LNCAP (cell line): ENCODE measurements at regions not wholly inside any gene's neighbourhood (a gene's known extent, or its start where the extent isn't known, plus 50 kb on each side); places are given as distances from the start of the nearest gene placed in this dataset.

Source experiments
- TF ChIP-seq, protein P1 (sequence below): fragments of 450-650 bp; IDR thresholded peaks from 2 replicates; pipeline ENCODE4 v1.5.1; 2017; ENCODE audit warnings: mild to moderate bottlenecking

DNA sequence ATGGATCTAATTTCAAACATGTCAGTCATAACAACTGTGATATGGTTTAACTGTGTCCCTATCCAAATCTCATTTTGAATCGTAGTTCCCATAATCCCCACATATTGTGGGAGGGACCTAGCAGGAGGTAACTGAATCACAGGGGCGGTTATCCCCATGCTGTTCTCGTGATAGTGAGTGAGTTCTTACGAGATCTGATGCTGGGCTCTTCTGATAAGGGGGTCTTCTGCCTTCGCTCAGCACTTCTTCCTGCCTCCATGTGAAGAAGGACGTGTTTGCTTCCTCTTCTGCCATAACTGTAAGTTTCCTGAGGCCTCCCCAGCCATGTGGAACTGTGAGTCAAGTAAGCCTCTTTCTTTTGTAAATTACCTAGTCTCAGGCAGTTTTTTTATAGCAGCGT, 138.0 kb upstream of the PCGF5 start:
- TF ChIP-seq, protein P1, sequence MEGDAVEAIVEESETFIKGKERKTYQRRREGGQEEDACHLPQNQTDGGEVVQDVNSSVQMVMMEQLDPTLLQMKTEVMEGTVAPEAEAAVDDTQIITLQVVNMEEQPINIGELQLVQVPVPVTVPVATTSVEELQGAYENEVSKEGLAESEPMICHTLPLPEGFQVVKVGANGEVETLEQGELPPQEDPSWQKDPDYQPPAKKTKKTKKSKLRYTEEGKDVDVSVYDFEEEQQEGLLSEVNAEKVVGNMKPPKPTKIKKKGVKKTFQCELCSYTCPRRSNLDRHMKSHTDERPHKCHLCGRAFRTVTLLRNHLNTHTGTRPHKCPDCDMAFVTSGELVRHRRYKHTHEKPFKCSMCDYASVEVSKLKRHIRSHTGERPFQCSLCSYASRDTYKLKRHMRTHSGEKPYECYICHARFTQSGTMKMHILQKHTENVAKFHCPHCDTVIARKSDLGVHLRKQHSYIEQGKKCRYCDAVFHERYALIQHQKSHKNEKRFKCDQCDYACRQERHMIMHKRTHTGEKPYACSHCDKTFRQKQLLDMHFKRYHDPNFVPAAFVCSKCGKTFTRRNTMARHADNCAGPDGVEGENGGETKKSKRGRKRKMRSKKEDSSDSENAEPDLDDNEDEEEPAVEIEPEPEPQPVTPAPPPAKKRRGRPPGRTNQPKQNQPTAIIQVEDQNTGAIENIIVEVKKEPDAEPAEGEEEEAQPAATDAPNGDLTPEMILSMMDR: no peak

DNA sequence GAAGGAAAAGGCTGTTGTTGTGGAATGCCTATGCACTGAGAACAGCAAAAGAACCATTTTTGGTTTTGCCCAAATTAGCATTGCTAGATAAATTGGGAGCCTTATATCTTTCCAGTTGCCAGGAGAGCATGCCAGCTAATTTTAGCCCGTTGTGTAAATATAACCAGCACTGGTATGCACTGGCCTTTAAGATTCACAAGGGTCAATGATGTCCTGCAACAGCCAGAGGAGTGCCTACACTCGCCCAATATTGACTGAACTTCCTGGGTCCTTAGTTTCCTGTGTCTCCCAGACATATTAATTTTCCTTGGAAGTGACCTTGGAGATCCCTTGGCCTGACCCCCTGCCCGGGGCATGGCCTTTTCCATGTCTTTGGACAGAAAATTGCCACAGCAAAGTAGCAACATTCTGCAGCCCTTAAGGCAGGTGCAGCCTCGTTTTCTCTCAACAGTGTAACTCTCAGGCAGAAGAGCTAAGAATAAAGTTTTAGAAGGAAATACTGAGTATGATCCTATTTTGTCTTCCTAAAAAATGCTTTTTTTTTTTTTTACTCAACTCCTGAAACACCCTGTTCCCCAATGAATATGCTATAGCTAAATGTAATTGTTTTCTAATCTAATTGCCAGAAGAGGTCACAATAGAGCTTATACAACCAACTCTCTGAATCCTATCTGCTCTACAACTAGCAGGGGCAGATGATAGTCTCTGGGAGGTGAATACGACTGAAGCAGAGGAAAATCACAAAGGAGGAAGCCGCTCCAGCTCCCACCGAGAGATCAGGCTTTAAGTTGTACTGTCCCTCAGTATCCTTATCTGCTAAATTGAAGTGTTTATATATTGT, 131.9 kb upstream of the PCGF5 start:
- TF ChIP-seq, protein P1: 0 out of 2 replicates have a peak, but pooled peaks have one; percentile 38

DNA sequence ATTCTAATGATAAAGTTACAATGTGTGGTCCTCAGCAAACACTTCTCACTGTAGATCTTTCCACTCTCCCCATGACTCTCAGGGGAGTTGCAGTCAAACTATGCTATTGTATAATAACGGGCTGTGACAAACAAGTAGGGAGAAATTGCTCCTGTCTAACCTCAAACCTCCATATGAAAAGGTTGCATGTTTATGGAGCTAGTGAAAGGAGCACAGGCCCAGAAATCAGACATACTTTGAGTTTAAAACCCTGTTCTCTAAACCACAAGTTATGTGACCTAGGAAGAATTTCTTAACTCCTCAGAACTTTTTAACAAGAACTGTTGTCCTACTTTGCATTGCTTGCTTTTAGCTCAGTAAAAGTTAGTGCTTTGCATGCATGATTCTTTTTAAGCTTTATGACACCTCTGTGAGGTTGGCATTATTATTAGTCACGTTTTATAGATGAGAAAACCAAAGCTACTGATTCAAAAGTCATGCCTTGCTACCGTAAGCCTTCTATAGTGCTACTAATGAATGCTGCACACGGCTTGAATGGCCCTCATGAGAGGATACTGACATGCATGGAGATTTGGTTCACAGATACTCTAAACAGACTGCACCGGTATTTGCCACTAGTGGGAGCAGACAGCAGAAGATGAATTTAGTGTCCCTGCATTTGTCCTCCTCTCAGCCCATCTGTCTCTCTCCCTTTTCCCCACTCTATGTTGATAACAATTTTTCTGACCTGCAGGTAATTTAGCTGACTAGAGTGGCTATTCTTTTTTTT, 129.5 kb upstream of the PCGF5 start:
- TF ChIP-seq, protein P1: no peak

DNA sequence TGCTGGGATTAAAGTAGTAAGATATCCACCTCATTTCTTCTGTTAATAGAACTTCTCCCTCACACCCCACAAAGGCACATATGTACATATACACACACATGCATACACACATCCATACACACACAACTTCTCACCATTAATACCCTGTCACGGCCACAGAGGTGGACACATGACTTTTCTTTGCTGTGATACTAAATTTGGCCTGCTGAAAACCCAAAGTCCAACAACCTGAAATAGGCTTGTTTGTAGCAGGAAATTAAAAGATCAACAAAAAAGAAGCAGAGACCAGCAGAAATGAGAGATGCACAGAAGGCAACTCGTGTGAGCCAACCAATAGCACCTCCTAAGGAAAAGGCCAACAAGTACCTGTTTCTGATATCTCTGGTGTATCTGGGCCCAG, 128.7 kb upstream of the PCGF5 start:
- TF ChIP-seq, protein P1: no peak

DNA sequence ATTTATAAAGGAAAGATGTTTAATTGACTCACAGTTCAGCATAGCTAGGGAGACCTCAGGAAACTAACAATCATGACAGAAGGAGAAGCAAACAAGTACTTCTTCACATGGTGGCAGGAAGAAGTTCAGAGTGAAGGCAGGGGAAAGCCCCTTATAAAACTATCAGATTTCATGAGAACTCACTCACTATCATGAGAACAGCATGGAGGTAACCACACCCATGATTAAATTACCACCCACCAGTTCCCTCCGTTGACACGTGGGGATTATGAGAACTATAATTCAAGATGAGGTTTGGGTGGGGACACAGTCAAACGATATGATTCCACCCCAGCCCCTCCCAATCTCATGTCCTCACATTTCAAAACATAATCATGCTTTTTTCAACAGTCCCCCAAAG, 124.2 kb upstream of the PCGF5 start:
- TF ChIP-seq, protein P1: no peak

DNA sequence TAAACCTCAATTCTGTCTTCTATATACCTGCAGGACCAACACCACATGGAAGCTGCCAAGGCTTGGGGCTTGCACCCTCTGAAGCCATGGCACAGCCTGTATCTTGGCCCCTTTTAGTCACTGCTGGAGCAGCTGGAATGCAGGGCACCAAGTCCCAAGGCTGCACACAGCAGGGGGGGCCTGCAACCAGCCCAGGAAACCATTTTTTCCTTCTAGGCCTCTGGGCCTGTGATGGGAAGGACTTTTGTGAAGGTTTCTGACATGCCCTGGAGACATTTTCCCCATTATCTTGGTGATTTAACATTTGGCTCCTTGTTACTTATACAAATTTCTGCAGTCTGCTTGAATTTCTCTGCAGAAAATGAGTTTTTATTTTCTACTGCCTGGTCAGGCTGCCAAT, 123.2 kb upstream of the PCGF5 start:
- TF ChIP-seq, protein P1: no peak

DNA sequence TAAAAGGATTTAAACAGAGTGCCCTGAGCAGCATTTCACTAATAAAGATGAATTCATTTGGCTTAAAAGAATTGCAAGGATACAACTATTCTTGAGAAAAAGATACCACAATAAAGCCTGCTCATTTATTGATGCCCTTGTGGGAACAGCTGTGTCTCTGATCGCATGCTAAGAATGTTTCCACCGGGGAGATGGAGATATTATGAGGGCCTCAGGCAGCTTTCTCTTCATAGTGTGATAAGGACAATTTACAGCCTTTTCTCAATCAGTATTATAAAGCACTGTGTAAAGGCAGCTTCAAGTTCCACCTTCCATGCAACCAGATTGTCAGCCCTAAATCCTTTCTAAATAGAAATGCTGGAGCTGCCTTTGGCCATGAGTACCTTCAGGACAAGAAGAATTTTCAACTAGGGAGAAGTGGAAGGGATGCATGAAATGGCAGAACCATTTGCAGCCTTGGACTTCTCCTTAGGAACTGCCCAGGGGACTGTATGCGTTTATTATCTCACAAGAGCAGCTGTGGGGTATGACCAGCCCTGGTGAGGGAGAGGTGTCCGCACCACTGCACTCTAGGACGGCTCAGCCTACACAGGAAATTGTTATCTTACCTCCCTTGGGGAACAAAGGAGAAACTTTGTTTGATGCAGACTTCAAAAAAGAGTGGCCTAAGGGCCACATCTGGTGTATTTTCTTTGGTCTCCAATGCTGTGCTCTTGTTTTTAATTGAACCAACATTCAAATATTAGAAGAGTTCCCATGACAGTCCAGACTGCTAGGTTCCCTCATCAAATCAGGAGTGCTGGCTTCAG, 116.9 kb upstream of the PCGF5 start:
- TF ChIP-seq, protein P1: no peak
